HFFc6 (cell line): ENCODE measurements at regions not wholly inside any gene's neighbourhood (a gene's known extent, or its start where the extent isn't known, plus 50 kb on each side); places are given as distances from the start of the nearest gene placed in this dataset.
A peak's percentile ranks its signal among the peaks of the same experiment; 100 is the strongest.

Source experiments
- DNase-seq: peaks from one replicate; pipeline ENCODE4 v3.0.0-alpha.2; 2018
- H3K27ac Mint-ChIP-seq: 2 replicates; pipeline ENCODE4 v1.8.0; 2020; ENCODE audit warnings: mild to moderate bottlenecking, mixed read lengths
- H3K27me3 Mint-ChIP-seq: 2 replicates; pipeline ENCODE4 v1.8.0; 2021; ENCODE audit warnings: mild to moderate bottlenecking, moderate library complexity, mixed read lengths; ENCODE audit not compliant: insufficient read depth
- H3K36me3 Mint-ChIP-seq: 2 replicates; pipeline ENCODE4 v1.8.0; 2021; ENCODE audit warnings: low read depth, mixed read lengths
- H3K4me1 Mint-ChIP-seq: 2 replicates; pipeline ENCODE4 v1.8.0; 2020; ENCODE audit warnings: low read depth, mixed read lengths
- H3K4me3 Mint-ChIP-seq: 2 replicates; pipeline ENCODE4 v1.8.0; 2020; ENCODE audit warnings: mild to moderate bottlenecking, moderate library complexity, mixed read lengths
- H3K9me3 Mint-ChIP-seq: 2 replicates; pipeline ENCODE4 v1.8.0; 2020; ENCODE audit warnings: mild to moderate bottlenecking, mixed read lengths
- CTCF ChIP-seq: fragments of 200-600 bp; sonication (generic); IDR thresholded peaks from 2 replicates; pipeline ENCODE4 v1.5.0; 2021; ENCODE audit warnings: antibody characterized with exemption, mild to moderate bottlenecking

GRCh38 chr14:101031721-101032120 lies 128.2 kb upstream of the RTL1 start:
- 0 out of 2 replicates have a peak, but pooled peaks cover 7% of the 10 kb centered on the region for H3K4me1 Mint-ChIP-seq

GRCh38 chr14:101032433-101032832 lies 128.9 kb upstream of the RTL1 start:
- H3K27me3 Mint-ChIP-seq = peaks cover 49% of the 10 kb centered on the region
- no peak for TF ChIP-seq CTCF
- no peak overlapping the region for H3K4me3 Mint-ChIP-seq
- H3K36me3 Mint-ChIP-seq = peaks cover 29% of the 10 kb centered on the region
- peak overlapping the region; percentile 58 for H3K27ac Mint-ChIP-seq
- H3K9me3 Mint-ChIP-seq = peaks cover 11% of the 10 kb centered on the region
- H3K4me1 Mint-ChIP-seq = 0 out of 2 replicates have a peak, but pooled peaks cover 7% of the 10 kb centered on the region
- peak; percentile 7 for DNase-seq

More at GRCh38 chr14:101031721-101032120, 128.2 kb upstream of the RTL1 start:
- H3K27me3 Mint-ChIP-seq = peaks cover 49% of the 10 kb centered on the region
- no peak for DNase-seq
- no peak overlapping the region; the same call in 1 of the 2 replicates for H3K27ac Mint-ChIP-seq
- H3K4me3 Mint-ChIP-seq = no peak overlapping the region
- peaks cover 29% of the 10 kb centered on the region for H3K36me3 Mint-ChIP-seq
- H3K9me3 Mint-ChIP-seq = peaks cover 11% of the 10 kb centered on the region
- TF ChIP-seq CTCF = no peak

GRCh38 chr14:101033006-101033405 lies 129.5 kb upstream of the RTL1 start:
- peaks cover 11% of the 10 kb centered on the region for H3K9me3 Mint-ChIP-seq
- H3K36me3 Mint-ChIP-seq = peaks cover 29% of the 10 kb centered on the region
- 0 out of 2 replicates have a peak, but pooled peaks cover 7% of the 10 kb centered on the region for H3K4me1 Mint-ChIP-seq
- TF ChIP-seq CTCF = no peak
- no peak for DNase-seq
- peaks cover 48% of the 10 kb centered on the region for H3K27me3 Mint-ChIP-seq
- no peak overlapping the region for H3K4me3 Mint-ChIP-seq
- peak overlapping the region; percentile 58; the same call in 1 of the 2 replicates for H3K27ac Mint-ChIP-seq

- H3K4me1 Mint-ChIP-seq = 0 out of 2 replicates have a peak, but pooled peaks cover 7% of the 10 kb centered on the region
- peaks cover 11% of the 10 kb centered on the region for H3K9me3 Mint-ChIP-seq
- no peak for DNase-seq
- peaks cover 29% of the 10 kb centered on the region for H3K36me3 Mint-ChIP-seq
- peak overlapping the region; percentile 45; the same call in 1 of the 2 replicates for H3K27ac Mint-ChIP-seq
- peaks cover 43% of the 10 kb centered on the region for H3K27me3 Mint-ChIP-seq
- H3K4me3 Mint-ChIP-seq = no peak overlapping the region; the same call in 1 of the 2 replicates
- no peak for TF ChIP-seq CTCF
Measured at GRCh38 chr14:101033446-101034165, 130.1 kb upstream of the RTL1 start.

GRCh38 chr14:101034986-101035385 lies 131.5 kb upstream of the RTL1 start:
- 0 out of 2 replicates have a peak, but pooled peaks cover 7% of the 10 kb centered on the region for H3K4me1 Mint-ChIP-seq

More at GRCh38 chr14:101034986-101035385, 131.5 kb upstream of the RTL1 start:
- no peak for TF ChIP-seq CTCF
- DNase-seq = no peak
- H3K36me3 Mint-ChIP-seq = peaks cover 19% of the 10 kb centered on the region
- H3K27ac Mint-ChIP-seq = no peak overlapping the region
- H3K27me3 Mint-ChIP-seq = peaks cover 45% of the 10 kb centered on the region
- peaks cover 11% of the 10 kb centered on the region for H3K9me3 Mint-ChIP-seq
- no peak overlapping the region for H3K4me3 Mint-ChIP-seq
